Spleen (tissue), 11 donors: ENCODE measurements at regions not wholly inside any gene's neighbourhood (a gene's known extent, or its start where the extent isn't known, plus 50 kb on each side); places are given as distances from the start of the nearest gene placed in this dataset.

Source experiments
- DNase-seq: peaks from one replicate; pipeline ENCODE4 v3.0.0-alpha.2; 2020
- H3K27ac ChIP-seq, 8 donors: fragments of 200-600 bp; sonication (generic) in 7 of 8; 1 replicate in 4 of 8; 2 replicates in 4 of 8; pipeline versions ENCODE4 v1.5.0 to v1.8.0; 2016 to 2021; ENCODE audit warnings: inconsistent platforms in 4 of 8, mild to moderate bottlenecking in 4 of 8, moderate library complexity in 1 of 8
- H3K27me3 ChIP-seq, 7 donors: fragments of 200-600 bp; sonication (generic) in 6 of 7; replicated peaks in 1 of 7; 1 replicate in 4 of 7; 2 replicates in 3 of 7; pipeline versions ENCODE4 v1.5.0 to v1.8.0; 2016 to 2021; ENCODE audit warnings: inconsistent platforms in 3 of 7, mild to moderate bottlenecking in 1 of 7
- H3K36me3 ChIP-seq, 6 donors: fragments of 200-600 bp; sonication (generic) in 5 of 6; 1 replicate in 4 of 6; 2 replicates in 2 of 6; pipeline versions ENCODE4 v1.5.0 to v1.8.0; 2016 to 2021; ENCODE audit warnings: inconsistent platforms in 2 of 6
- H3K4me1 ChIP-seq, 6 donors: fragments of 200-600 bp; sonication (generic) in 5 of 6; 1 replicate in 3 of 6; 2 replicates in 3 of 6; pipeline versions ENCODE4 v1.5.0 to v1.8.0; 2016 to 2021; ENCODE audit warnings: inconsistent platforms in 3 of 6
- H3K4me3 ChIP-seq, 8 donors: fragments of 200-600 bp; sonication (generic) in 7 of 8; 1 replicate in 4 of 8; 2 replicates in 4 of 8; pipeline versions ENCODE4 v1.5.0 to v1.8.0; 2016 to 2021; ENCODE audit warnings: inconsistent platforms in 4 of 8, mild to moderate bottlenecking in 4 of 8, moderate library complexity in 2 of 8
- H3K9me3 ChIP-seq, 8 donors: fragments of 200-600 bp; sonication (generic) in 7 of 8; 1 replicate in 4 of 8; 2 replicates in 4 of 8; pipeline versions ENCODE4 v1.5.0 to v1.8.0; 2016 to 2021; ENCODE audit warnings: inconsistent platforms in 4 of 8
- POLR2A ChIP-seq, 3 donors: fragments of 450-650 bp; IDR thresholded peaks; one replicate each; pipeline ENCODE4 v1.5.1; 2017; ENCODE audit warnings: antibody characterized with exemption in 3 of 3, mild to moderate bottlenecking in 1 of 3
- POLR2AphosphoS5 ChIP-seq, 3 donors: sonication (generic); formaldehyde crosslinking; IDR thresholded peaks; one replicate each; pipeline ENCODE4 v1.5.1; 2017; ENCODE audit warnings: antibody characterized with exemption in 3 of 3
- WGBS, 5 donors: extraction: QIAGEN DNeasy Blood & Tissue Kit in 3 of 5; methylation state at CpG; one replicate each; pipeline versions ENCODE4 v1.1.5 to v1.1.7; 2013 to 2018; 5-methylcytosine and 5-hydroxymethylcytosine counted together
- intact Hi-C: fragments of 100-400 bp; cut with DNase I; formaldehyde crosslinking; loops from one replicate; pipeline ENCODE4 v1.15.0; 2023; ENCODE audit warnings: low total_unique reads
- TF ChIP-seq, protein P1 (sequence below), 11 experiments: fragments of 200-600 bp in 7 of 11; fragments of 450-650 bp in 4 of 11; sonication (generic) in 4 of 11; IDR thresholded peaks in 8 of 11; conservative IDR thresholded peaks in 3 of 11; 1 replicate in 7 of 11; 2 replicates in 4 of 11; pipeline versions ENCODE4 v1.4.0 to v1.8.0; 2016 to 2021; ENCODE audit warnings: antibody characterized with exemption in 11 of 11, inconsistent platforms in 4 of 11, mild to moderate bottlenecking in 1 of 11
- donor health status: healthy with polysubstance abuse.
- donor health status: DM: no; HTN: no; CAD: no; lungs with moderate emphysema.
- donor health status: DM: no; HTN: no; CAD: no.
- donor health status: Bipolar disorder and iron deficiency.
- donor health status: healthy.
- donor health status: DM: no; HTN: no; CAD: no.
- donor health status: DM: yes; HTN: yes; CAD: no.

DNA sequence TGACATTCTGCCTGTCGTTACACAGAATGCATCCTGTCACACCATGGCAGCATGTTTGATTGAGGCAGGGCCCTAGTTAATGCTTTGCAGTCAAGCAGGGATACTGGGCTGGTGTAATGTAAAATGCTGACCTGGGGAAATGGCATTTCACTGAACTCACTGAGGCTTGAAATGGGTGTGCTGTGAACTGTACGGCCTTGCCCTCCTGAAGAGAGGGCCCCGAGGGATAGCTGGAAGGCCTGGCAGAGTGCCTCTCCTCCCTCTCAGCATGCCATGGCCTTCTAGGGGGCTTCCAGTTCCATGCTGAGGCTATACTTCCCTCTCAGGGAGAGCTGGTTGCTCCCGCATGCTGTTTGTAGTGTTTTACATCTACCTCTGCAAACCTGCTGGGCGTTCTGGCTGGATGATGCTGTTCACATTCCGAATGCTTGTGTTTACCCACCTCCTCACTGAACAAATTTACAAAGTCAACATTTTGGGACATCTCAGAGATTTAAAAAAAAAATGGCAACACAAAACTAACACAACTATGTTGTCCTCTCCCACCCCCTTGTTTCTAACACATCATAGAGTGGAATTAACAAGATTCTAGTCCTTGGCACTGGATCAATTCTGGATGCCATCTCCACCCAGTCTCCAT is 416.7 kb upstream of the CADM1 start:
- Histone ChIP-seq H3K27ac (no peak overlapping the region), H3K4me1 (peaks cover 0 to 6% (median 0%) of the 10 kb centered on the region in 6 donors), H3K9me3 (no peaks in the 10 kb centered on the region), H3K36me3 (no peaks in the 10 kb centered on the region), H3K4me3 (no peak overlapping the region), H3K27me3 (peaks cover 0 to 11% (median 0%) of the 10 kb centered on the region in 7 donors)
- WGBS, 5 donors: 75 to 81% (median 79%) methylated on average over 6 of the region's 6 CpGs
- DNase-seq: no peak
- TF ChIP-seq, protein P1, sequence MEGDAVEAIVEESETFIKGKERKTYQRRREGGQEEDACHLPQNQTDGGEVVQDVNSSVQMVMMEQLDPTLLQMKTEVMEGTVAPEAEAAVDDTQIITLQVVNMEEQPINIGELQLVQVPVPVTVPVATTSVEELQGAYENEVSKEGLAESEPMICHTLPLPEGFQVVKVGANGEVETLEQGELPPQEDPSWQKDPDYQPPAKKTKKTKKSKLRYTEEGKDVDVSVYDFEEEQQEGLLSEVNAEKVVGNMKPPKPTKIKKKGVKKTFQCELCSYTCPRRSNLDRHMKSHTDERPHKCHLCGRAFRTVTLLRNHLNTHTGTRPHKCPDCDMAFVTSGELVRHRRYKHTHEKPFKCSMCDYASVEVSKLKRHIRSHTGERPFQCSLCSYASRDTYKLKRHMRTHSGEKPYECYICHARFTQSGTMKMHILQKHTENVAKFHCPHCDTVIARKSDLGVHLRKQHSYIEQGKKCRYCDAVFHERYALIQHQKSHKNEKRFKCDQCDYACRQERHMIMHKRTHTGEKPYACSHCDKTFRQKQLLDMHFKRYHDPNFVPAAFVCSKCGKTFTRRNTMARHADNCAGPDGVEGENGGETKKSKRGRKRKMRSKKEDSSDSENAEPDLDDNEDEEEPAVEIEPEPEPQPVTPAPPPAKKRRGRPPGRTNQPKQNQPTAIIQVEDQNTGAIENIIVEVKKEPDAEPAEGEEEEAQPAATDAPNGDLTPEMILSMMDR (IDR thresholded peaks at IDR 0.05 in 8 of 11, conservative IDR thresholded peaks at IDR 0.05 in 3 of 11): no peak
- TF ChIP-seq POLR2AphosphoS5 (IDR thresholded peaks at IDR 0.05): no peak
- no peak for TF ChIP-seq POLR2A (IDR thresholded peaks at IDR 0.05)
- intact Hi-C loops: no loop called here

DNA sequence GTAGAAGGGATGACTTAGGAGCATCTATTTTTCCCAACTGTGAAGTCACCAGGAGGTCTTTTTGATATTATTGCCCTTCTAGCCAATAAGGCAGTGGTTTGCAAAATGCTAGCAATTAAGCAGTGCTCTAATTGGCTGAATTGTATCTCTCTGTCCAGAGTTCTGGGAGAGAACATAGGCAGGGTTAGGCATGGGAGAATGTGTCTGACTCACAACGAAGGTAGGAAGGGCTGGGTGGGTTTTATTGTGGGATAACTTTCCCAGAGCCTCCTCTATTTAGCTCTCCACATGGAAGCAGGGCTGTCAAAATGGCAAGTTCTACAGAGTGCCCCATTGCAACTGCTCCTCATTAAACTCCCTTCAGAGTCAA is 415.9 kb upstream of the CADM1 start:
- TF ChIP-seq POLR2A (IDR thresholded peaks at IDR 0.05): no peak
- TF ChIP-seq POLR2AphosphoS5 (IDR thresholded peaks at IDR 0.05): no peak
- TF ChIP-seq, protein P1 (IDR thresholded peaks at IDR 0.05 in 8 of 11, conservative IDR thresholded peaks at IDR 0.05 in 3 of 11): no peak
- no peaks in the 10 kb centered on the region for H3K9me3 ChIP-seq
- peaks cover 0 to 11% (median 0%) of the 10 kb centered on the region in 7 donors for H3K27me3 ChIP-seq
- no peaks in the 10 kb centered on the region for H3K36me3 ChIP-seq
- H3K4me3 ChIP-seq: no peak overlapping the region
- H3K27ac ChIP-seq: no peak overlapping the region
- intact Hi-C loops: no loop called here
- 32 to 71% (median 45%) methylated on average over 1 of the region's 1 CpG for WGBS, 5 donors
- no peak for DNase-seq
- peaks cover 0 to 6% (median 0%) of the 10 kb centered on the region in 6 donors for H3K4me1 ChIP-seq

DNA sequence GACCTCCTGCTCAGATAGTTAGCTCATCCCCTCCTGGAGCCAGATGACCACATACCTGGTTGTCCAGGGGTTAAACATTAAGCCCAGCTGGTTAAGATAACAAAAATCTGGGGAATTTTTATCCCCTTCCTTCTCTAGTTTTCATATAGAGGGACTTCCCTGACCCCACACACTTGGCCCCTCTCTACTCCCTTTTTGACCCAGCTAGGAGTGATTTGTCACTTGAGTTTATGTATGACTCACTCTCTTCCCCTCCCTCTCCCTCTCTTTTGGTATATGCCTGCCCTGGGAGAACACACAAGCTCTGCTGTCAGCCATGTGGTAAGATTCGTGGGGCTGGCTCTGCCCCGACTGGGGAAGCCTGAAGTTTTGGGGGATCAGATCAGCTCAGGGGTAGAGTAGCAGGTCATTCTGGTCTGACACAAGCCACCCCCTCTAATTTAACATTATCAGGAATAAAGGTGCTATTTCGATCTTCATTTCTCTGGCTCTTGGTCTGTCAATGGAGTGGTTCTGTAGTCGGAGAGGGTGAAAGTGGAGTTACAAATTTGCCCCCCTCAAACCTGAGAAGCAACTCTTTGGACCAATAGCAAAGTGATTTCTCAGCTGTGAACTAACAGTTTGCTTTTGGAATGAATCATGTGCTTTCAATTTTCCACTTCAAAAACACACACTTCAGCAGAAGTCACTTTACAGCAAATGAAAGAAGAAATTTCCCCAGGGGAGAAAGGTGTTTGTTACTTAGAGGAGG is 415.3 kb upstream of the CADM1 start:
- 37 to 61% (median 43%) methylated on average over 4 of the region's 4 CpGs for WGBS, 5 donors
- no peak for DNase-seq

More for the DNA sequence above, 415.3 kb upstream of the CADM1 start:
- H3K27me3 ChIP-seq: peaks cover 0 to 11% (median 0%) of the 10 kb centered on the region in 7 donors
- peaks cover 0 to 6% (median 0%) of the 10 kb centered on the region in 6 donors for H3K4me1 ChIP-seq
- H3K9me3 ChIP-seq: no peaks in the 10 kb centered on the region
- intact Hi-C loops: no loop called here
- no peak overlapping the region for H3K27ac ChIP-seq
- no peaks in the 10 kb centered on the region for H3K36me3 ChIP-seq
- no peak overlapping the region for H3K4me3 ChIP-seq
- TF ChIP-seq POLR2A (IDR thresholded peaks at IDR 0.05) (no peak), POLR2AphosphoS5 (IDR thresholded peaks at IDR 0.05) (no peak)
- TF ChIP-seq, protein P1 (IDR thresholded peaks at IDR 0.05 in 8 of 11, conservative IDR thresholded peaks at IDR 0.05 in 3 of 11): no peak
